ENCODE measurements at regions not wholly inside any gene's neighbourhood (a gene's known extent, or its start where the extent isn't known, plus 50 kb on each side); places are given as distances from the start of the nearest gene placed in this dataset.

- Mint-ChIP-seq H3K27me3 (ENCODE audit: low read depth) (no peaks in the 10 kb centered on the region), H3K4me3 (no peak overlapping the region), H3K9me3 (no peaks in the 10 kb centered on the region), H3K36me3 (ENCODE audit: insufficient read depth in 2 of 2) (no peaks in the 10 kb centered on the region), H3K4me1 (ENCODE audit: low read depth) (no peaks in the 10 kb centered on the region), H3K27ac (no peak overlapping the region)
- ATAC-seq (replicated peaks in 1 of 2) = no peak
- DNase-seq = no peak
Measured at GRCh38 chr2:239476029-239476756, 75.4 kb upstream of the HDAC4 start.

DNA sequence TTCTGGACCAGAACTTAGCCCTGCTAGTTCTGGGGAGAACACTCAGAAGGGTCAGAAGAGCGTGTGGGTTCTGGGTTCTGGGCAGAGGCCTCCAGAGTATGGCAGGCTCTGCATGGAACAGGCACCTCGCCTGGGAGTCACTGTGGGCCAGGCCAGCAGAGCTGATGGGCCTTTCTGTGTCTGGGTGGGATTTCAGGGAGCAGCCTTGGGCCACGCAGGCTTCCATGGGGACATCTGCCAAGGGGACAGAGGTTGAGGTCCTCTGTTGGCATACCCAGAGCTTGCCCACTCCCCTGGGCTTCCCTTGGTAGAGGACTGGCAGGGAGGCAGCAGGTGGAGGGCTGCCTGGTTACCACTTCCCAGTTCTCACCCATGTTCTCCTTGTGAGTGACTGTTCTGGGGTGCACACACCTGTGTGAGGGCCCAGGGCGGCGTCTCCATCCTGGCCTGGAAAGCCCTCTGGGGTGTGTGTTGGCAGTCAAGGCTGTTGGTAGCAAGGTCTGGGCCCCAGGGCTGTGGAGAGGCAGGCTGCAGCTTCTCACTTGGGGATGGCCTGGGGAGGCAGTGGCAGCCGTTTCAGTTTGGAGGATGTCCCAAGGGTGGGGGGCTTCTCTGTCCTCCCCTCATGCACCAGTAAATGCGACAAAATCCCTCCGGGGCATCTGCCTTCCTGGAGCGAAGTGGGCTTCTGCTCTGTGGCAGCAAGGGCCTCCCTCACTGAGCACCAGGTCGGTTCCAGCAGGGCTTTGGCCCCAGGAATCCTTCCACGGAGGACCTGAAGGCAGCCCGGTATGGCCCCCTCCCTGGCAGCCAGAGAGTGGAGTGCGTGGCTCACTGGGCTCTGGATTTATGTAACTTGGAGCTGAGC, 74.6 kb upstream of the HDAC4 start:
- DNase-seq (no peak), ATAC-seq (replicated peaks in 1 of 2) (no peak)
- Mint-ChIP-seq H3K27ac (no peak overlapping the region), H3K36me3 (ENCODE audit: insufficient read depth in 2 of 2) (no peaks in the 10 kb centered on the region), H3K4me3 (no peak overlapping the region), H3K27me3 (ENCODE audit: low read depth) (no peaks in the 10 kb centered on the region), H3K9me3 (no peaks in the 10 kb centered on the region), H3K4me1 (ENCODE audit: low read depth) (no peaks in the 10 kb centered on the region)

DNA sequence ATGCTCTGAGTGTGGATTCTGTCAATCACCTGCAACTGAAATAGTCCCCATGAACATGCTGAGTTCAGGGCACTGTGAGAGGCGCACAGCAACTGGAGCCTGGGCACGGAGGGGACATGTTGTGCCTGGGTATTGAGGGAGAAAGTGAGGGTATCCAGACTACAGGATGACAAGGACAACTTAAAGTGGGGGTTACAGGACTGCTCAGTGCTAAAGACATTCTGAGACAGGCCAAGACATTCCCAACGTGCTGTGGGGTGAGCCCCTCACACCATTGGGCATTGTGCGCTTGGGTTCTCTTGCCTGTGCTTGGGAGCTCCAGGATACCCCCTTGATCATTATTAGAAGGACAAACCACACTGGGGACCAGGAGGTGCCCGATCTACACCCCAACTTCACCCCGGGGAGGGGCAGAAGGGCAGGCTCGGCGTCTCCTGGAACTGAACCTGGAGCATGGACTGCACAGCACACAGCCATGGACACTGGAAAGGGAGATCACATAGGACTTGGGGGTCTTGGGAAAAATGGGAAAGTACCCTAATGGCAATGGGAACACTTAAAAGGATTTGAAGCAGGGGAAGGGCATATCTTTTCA, 72.5 kb upstream of the HDAC4 start:
- no peaks in the 10 kb centered on the region for H3K36me3 Mint-ChIP-seq (ENCODE audit: insufficient read depth in 2 of 2)
- no peaks in the 10 kb centered on the region for H3K9me3 Mint-ChIP-seq
- H3K27ac Mint-ChIP-seq = no peak overlapping the region
- ATAC-seq (replicated peaks in 1 of 2) (no peak), DNase-seq (no peak)
- H3K4me1 Mint-ChIP-seq (ENCODE audit: low read depth) = no peaks in the 10 kb centered on the region
- no peaks in the 10 kb centered on the region for H3K27me3 Mint-ChIP-seq (ENCODE audit: low read depth)
- H3K4me3 Mint-ChIP-seq = no peak overlapping the region

GRCh38 chr2:239472235-239472775, 71.5 kb upstream of the HDAC4 start:
- Mint-ChIP-seq H3K4me1 (ENCODE audit: low read depth) (no peaks in the 10 kb centered on the region), H3K27me3 (ENCODE audit: low read depth) (no peaks in the 10 kb centered on the region), H3K4me3 (no peak overlapping the region), H3K36me3 (ENCODE audit: insufficient read depth in 2 of 2) (no peaks in the 10 kb centered on the region), H3K27ac (no peak overlapping the region), H3K9me3 (no peaks in the 10 kb centered on the region)
- ATAC-seq (replicated peaks in 1 of 2) (no peak), DNase-seq (no peak)

GRCh38 chr2:239471011-239471792, 70.4 kb upstream of the HDAC4 start:
- DNase-seq (no peak), ATAC-seq (replicated peaks in 1 of 2) (no peak)
- no peaks in the 10 kb centered on the region for H3K4me1 Mint-ChIP-seq (ENCODE audit: low read depth)
- H3K27ac Mint-ChIP-seq = no peak overlapping the region
- H3K9me3 Mint-ChIP-seq = no peaks in the 10 kb centered on the region
- no peak overlapping the region for H3K4me3 Mint-ChIP-seq
- H3K27me3 Mint-ChIP-seq (ENCODE audit: low read depth) = no peaks in the 10 kb centered on the region
- no peaks in the 10 kb centered on the region for H3K36me3 Mint-ChIP-seq (ENCODE audit: insufficient read depth in 2 of 2)

- no peaks in the 10 kb centered on the region for H3K4me1 Mint-ChIP-seq (ENCODE audit: low read depth)
- H3K27me3 Mint-ChIP-seq (ENCODE audit: low read depth) = no peaks in the 10 kb centered on the region
- ATAC-seq (replicated peaks in 1 of 2) (no peak), DNase-seq (no peak)
- H3K4me3 Mint-ChIP-seq = no peak overlapping the region
- no peaks in the 10 kb centered on the region for H3K9me3 Mint-ChIP-seq
- H3K36me3 Mint-ChIP-seq (ENCODE audit: insufficient read depth in 2 of 2) = no peaks in the 10 kb centered on the region
- no peak overlapping the region for H3K27ac Mint-ChIP-seq
Measured at GRCh38 chr2:239470151-239470900, 69.5 kb upstream of the HDAC4 start.

DNA sequence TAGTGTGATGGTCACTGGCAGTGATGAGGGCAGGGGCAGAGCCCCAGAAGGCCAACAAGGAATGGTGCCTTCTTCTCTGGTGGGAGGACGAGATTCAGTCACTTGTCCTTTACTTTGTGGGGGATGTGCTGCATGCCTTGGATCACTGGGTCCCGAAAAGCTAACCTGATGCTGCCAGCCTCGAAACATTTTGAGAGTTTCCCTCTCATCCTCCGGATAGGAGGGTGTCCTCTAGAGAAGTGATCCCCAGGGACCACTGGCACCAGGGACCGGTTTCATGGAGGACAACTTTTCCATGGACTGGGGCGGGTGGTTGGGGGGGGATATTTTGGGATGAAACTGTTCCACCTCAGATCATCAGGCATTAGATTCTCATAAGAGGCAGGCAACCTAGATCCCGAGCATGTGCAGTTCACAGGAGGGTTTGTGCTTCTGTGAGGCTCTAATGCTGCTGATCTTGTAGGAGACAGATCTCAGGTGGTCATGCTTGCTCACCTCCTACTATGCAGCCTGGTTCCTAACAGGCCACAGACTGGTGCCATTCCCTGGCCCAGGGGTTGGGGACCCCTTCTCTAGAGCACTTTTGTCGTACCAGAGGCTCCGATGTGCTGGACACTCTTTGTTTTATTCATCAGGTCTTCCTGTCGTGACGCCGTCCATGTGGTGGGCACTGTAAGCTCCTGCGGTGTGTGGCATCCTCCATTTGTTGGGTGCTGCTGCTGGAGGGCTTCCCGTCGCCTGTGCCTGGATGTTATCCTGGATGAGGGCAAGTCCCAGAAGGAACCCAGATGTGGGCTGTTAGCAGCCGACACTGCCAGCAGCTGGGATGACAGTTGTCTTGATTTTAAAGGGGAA, 68.5 kb upstream of the HDAC4 start:
- DNase-seq (no peak), ATAC-seq (replicated peaks in 1 of 2) (no peak)
- no peaks in the 10 kb centered on the region for H3K27me3 Mint-ChIP-seq (ENCODE audit: low read depth)
- no peak overlapping the region for H3K4me3 Mint-ChIP-seq
- no peaks in the 10 kb centered on the region for H3K9me3 Mint-ChIP-seq
- no peak overlapping the region for H3K27ac Mint-ChIP-seq
- H3K36me3 Mint-ChIP-seq (ENCODE audit: insufficient read depth in 2 of 2) = no peaks in the 10 kb centered on the region
- no peaks in the 10 kb centered on the region for H3K4me1 Mint-ChIP-seq (ENCODE audit: low read depth)

- Mint-ChIP-seq H3K27me3 (ENCODE audit: low read depth) (no peaks in the 10 kb centered on the region), H3K4me3 (no peak overlapping the region), H3K4me1 (ENCODE audit: low read depth) (no peaks in the 10 kb centered on the region), H3K36me3 (ENCODE audit: insufficient read depth in 2 of 2) (no peaks in the 10 kb centered on the region), H3K9me3 (no peaks in the 10 kb centered on the region), H3K27ac (no peak overlapping the region)
- ATAC-seq (replicated peaks in 1 of 2) (no peak), DNase-seq (no peak)
Measured at GRCh38 chr2:239468491-239469105, 67.8 kb upstream of the HDAC4 start.

GRCh38 chr2:239467956-239468490, 67.2 kb upstream of the HDAC4 start:
- H3K4me1 Mint-ChIP-seq (ENCODE audit: low read depth) = no peaks in the 10 kb centered on the region

GRCh38 chr2:239467281-239467955, 66.6 kb upstream of the HDAC4 start:
- Mint-ChIP-seq H3K36me3 (ENCODE audit: insufficient read depth in 2 of 2) (no peaks in the 10 kb centered on the region), H3K9me3 (no peaks in the 10 kb centered on the region), H3K4me1 (ENCODE audit: low read depth) (no peaks in the 10 kb centered on the region), H3K27ac (no peak overlapping the region), H3K27me3 (ENCODE audit: low read depth) (no peaks in the 10 kb centered on the region), H3K4me3 (no peak overlapping the region)
- ATAC-seq (replicated peaks in 1 of 2) = no peak
- DNase-seq = no peak

More at GRCh38 chr2:239467956-239468490, 67.2 kb upstream of the HDAC4 start:
- no peak overlapping the region for H3K27ac Mint-ChIP-seq
- DNase-seq (no peak), ATAC-seq (replicated peaks in 1 of 2) (no peak)
- no peaks in the 10 kb centered on the region for H3K36me3 Mint-ChIP-seq (ENCODE audit: insufficient read depth in 2 of 2)
- H3K27me3 Mint-ChIP-seq (ENCODE audit: low read depth) = no peaks in the 10 kb centered on the region
- no peak overlapping the region for H3K4me3 Mint-ChIP-seq
- no peaks in the 10 kb centered on the region for H3K9me3 Mint-ChIP-seq
